ENCODE measurements at regions not wholly inside any gene's neighbourhood (a gene's known extent, or its start where the extent isn't known, plus 50 kb on each side); places are given as distances from the start of the nearest gene placed in this dataset.

- Mint-ChIP-seq H3K27me3 (no peaks in the 10 kb centered on the region), H3K27ac (ENCODE audit: low read depth) (peak overlapping the region; percentile 90), H3K9me3 (no peaks in the 10 kb centered on the region), H3K4me1 (peaks cover 41% of the 10 kb centered on the region), H3K4me3 (peak overlapping the region; percentile 62), H3K36me3 (ENCODE audit: insufficient read depth) (peaks cover 6% of the 10 kb centered on the region)
- ATAC-seq (replicated peaks; ENCODE audit: extremely low read depth, poor library complexity, severe bottlenecking) = peak; percentile 98
- DNase-seq (ENCODE audit: low spot score in 2 of 2) = peak; percentile 69 to 92
These were observed 83.0 kb upstream of the DUSP5 start for GRCh38 chr10:110414548-110415309.

GRCh38 chr10:110415809-110416208 lies 81.9 kb upstream of the DUSP5 start:
- Mint-ChIP-seq H3K27ac (ENCODE audit: low read depth) (peak overlapping the region; percentile 32), H3K4me3 (peak overlapping the region; percentile 20), H3K27me3 (no peaks in the 10 kb centered on the region), H3K36me3 (ENCODE audit: insufficient read depth) (peaks cover 5% of the 10 kb centered on the region), H3K9me3 (no peaks in the 10 kb centered on the region), H3K4me1 (peaks cover 52% of the 10 kb centered on the region)
- DNase-seq (ENCODE audit: low spot score in 2 of 2) (no peak), ATAC-seq (replicated peaks; ENCODE audit: extremely low read depth, poor library complexity, severe bottlenecking) (no peak)

GRCh38 chr10:110416776-110417711 lies 80.7 kb upstream of the DUSP5 start:
- ATAC-seq (replicated peaks; ENCODE audit: extremely low read depth, poor library complexity, severe bottlenecking) (no peak), DNase-seq (ENCODE audit: low spot score in 2 of 2) (no peak)
- H3K36me3 Mint-ChIP-seq (ENCODE audit: insufficient read depth) = peaks cover 5% of the 10 kb centered on the region
- H3K4me3 Mint-ChIP-seq = no peak overlapping the region
- no peaks in the 10 kb centered on the region for H3K9me3 Mint-ChIP-seq
- peaks cover 62% of the 10 kb centered on the region for H3K4me1 Mint-ChIP-seq
- H3K27me3 Mint-ChIP-seq = no peaks in the 10 kb centered on the region
- no peak overlapping the region for H3K27ac Mint-ChIP-seq (ENCODE audit: low read depth)

GRCh38 chr10:110418218-110418617 lies 79.5 kb upstream of the DUSP5 start:
- Mint-ChIP-seq H3K9me3 (no peaks in the 10 kb centered on the region), H3K36me3 (ENCODE audit: insufficient read depth) (peaks cover 5% of the 10 kb centered on the region), H3K27ac (ENCODE audit: low read depth) (no peak overlapping the region), H3K27me3 (no peaks in the 10 kb centered on the region), H3K4me3 (no peak overlapping the region), H3K4me1 (peaks cover 56% of the 10 kb centered on the region)
- DNase-seq (ENCODE audit: low spot score in 2 of 2) (no peak), ATAC-seq (replicated peaks; ENCODE audit: extremely low read depth, poor library complexity, severe bottlenecking) (no peak)

GRCh38 chr10:110419265-110419664 lies 78.4 kb upstream of the DUSP5 start:
- Mint-ChIP-seq H3K4me1 (peaks cover 46% of the 10 kb centered on the region), H3K27ac (ENCODE audit: low read depth) (no peak overlapping the region), H3K27me3 (no peaks in the 10 kb centered on the region), H3K9me3 (no peaks in the 10 kb centered on the region), H3K36me3 (ENCODE audit: insufficient read depth) (peaks cover 5% of the 10 kb centered on the region), H3K4me3 (no peak overlapping the region)
- ATAC-seq (replicated peaks; ENCODE audit: extremely low read depth, poor library complexity, severe bottlenecking) (no peak), DNase-seq (ENCODE audit: low spot score in 2 of 2) (no peak)

GRCh38 chr10:110420401-110421193 lies 77.1 kb upstream of the DUSP5 start:
- H3K27ac Mint-ChIP-seq (ENCODE audit: low read depth) = peak overlapping the region; percentile 86
- H3K9me3 Mint-ChIP-seq = no peaks in the 10 kb centered on the region
- H3K27me3 Mint-ChIP-seq = no peaks in the 10 kb centered on the region
- ATAC-seq (replicated peaks; ENCODE audit: extremely low read depth, poor library complexity, severe bottlenecking) (no peak), DNase-seq (ENCODE audit: low spot score in 2 of 2) (no peak)
- peaks cover 34% of the 10 kb centered on the region for H3K4me1 Mint-ChIP-seq
- H3K4me3 Mint-ChIP-seq = no peak overlapping the region
- H3K36me3 Mint-ChIP-seq (ENCODE audit: insufficient read depth) = peaks cover 1% of the 10 kb centered on the region

GRCh38 chr10:110421512-110422138 lies 76.1 kb upstream of the DUSP5 start:
- peaks cover 44% of the 10 kb centered on the region for H3K4me1 Mint-ChIP-seq
- no peak for ATAC-seq (replicated peaks; ENCODE audit: extremely low read depth, poor library complexity, severe bottlenecking)
- no peak overlapping the region for H3K4me3 Mint-ChIP-seq
- no peak for DNase-seq (ENCODE audit: low spot score in 2 of 2)
- H3K36me3 Mint-ChIP-seq (ENCODE audit: insufficient read depth) = peaks cover 1% of the 10 kb centered on the region
- H3K9me3 Mint-ChIP-seq = no peaks in the 10 kb centered on the region
- H3K27ac Mint-ChIP-seq (ENCODE audit: low read depth) = no peak overlapping the region
- H3K27me3 Mint-ChIP-seq = no peaks in the 10 kb centered on the region

- H3K27ac Mint-ChIP-seq (ENCODE audit: low read depth) = no peak overlapping the region
- H3K27me3 Mint-ChIP-seq = no peaks in the 10 kb centered on the region
- no peaks in the 10 kb centered on the region for H3K9me3 Mint-ChIP-seq
- no peak for DNase-seq (ENCODE audit: low spot score in 2 of 2)
- peaks cover 45% of the 10 kb centered on the region for H3K4me1 Mint-ChIP-seq
- ATAC-seq (replicated peaks; ENCODE audit: extremely low read depth, poor library complexity, severe bottlenecking) = no peak
- no peak overlapping the region for H3K4me3 Mint-ChIP-seq
- peaks cover 1% of the 10 kb centered on the region for H3K36me3 Mint-ChIP-seq (ENCODE audit: insufficient read depth)
These were observed 75.2 kb upstream of the DUSP5 start for GRCh38 chr10:110422548-110422947.

- Mint-ChIP-seq H3K27ac (ENCODE audit: low read depth) (no peak overlapping the region), H3K4me1 (peaks cover 45% of the 10 kb centered on the region)
These were observed 74.1 kb upstream of the DUSP5 start for GRCh38 chr10:110423650-110424049.

GRCh38 chr10:110425684-110426293 lies 71.9 kb upstream of the DUSP5 start:
- H3K4me3 Mint-ChIP-seq = no peak overlapping the region
- ATAC-seq (replicated peaks; ENCODE audit: extremely low read depth, poor library complexity, severe bottlenecking) (peak; percentile 32), DNase-seq (ENCODE audit: low spot score in 2 of 2) (no peak)
- H3K4me1 Mint-ChIP-seq = peaks cover 28% of the 10 kb centered on the region
- H3K9me3 Mint-ChIP-seq = no peaks in the 10 kb centered on the region
- H3K27me3 Mint-ChIP-seq = no peaks in the 10 kb centered on the region
- no peaks in the 10 kb centered on the region for H3K36me3 Mint-ChIP-seq (ENCODE audit: insufficient read depth)
- peak overlapping the region; percentile 51 for H3K27ac Mint-ChIP-seq (ENCODE audit: low read depth)

More at GRCh38 chr10:110423650-110424049, 74.1 kb upstream of the DUSP5 start:
- Mint-ChIP-seq H3K4me3 (no peak overlapping the region), H3K36me3 (ENCODE audit: insufficient read depth) (peaks cover 1% of the 10 kb centered on the region), H3K27me3 (no peaks in the 10 kb centered on the region), H3K9me3 (no peaks in the 10 kb centered on the region)
- DNase-seq (ENCODE audit: low spot score in 2 of 2) (no peak), ATAC-seq (replicated peaks; ENCODE audit: extremely low read depth, poor library complexity, severe bottlenecking) (no peak)

GRCh38 chr10:110426294-110427181 lies 71.2 kb upstream of the DUSP5 start:
- Mint-ChIP-seq H3K27ac (ENCODE audit: low read depth) (peak overlapping the region; percentile 51), H3K27me3 (no peaks in the 10 kb centered on the region), H3K36me3 (ENCODE audit: insufficient read depth) (no peaks in the 10 kb centered on the region), H3K4me1 (peaks cover 23% of the 10 kb centered on the region), H3K4me3 (no peak overlapping the region), H3K9me3 (no peaks in the 10 kb centered on the region)
- DNase-seq (ENCODE audit: low spot score in 2 of 2) = no peak
- ATAC-seq (replicated peaks; ENCODE audit: extremely low read depth, poor library complexity, severe bottlenecking) = no peak
